ENCODE measurements at regions not wholly inside any gene's neighbourhood (a gene's known extent, or its start where the extent isn't known, plus 50 kb on each side); places are given as distances from the start of the nearest gene placed in this dataset.

DNA sequence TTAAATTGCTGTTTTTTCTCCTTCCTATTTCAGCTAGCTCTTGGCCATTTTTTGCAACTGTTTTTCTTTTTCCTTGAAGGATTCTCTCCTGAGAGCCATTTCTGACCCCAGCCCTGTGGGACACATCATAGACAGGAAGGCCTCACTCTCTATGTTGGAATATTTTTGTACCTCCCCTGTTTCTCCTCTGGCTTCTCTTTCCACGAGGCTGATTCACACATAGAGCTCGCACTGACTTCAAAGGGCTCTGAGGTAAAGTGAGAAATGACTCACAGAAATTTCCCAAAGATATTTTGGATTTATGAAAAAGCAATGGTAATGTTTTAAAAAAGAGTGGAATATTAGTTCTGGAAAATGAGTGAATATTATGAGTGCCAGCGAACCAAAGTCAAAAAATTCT lies 181.7 kb upstream of the IGFBP7 start:
- intact Hi-C loops (cut with DNase I, micrococcal nuclease) = no loop called here
- DNase-seq = no peak
- Histone ChIP-seq H3K27me3 (ENCODE audit: control insufficient read depth in 1 of 2, insufficient read depth in 2 of 2, low read length in 2 of 2) (no peaks in the 10 kb centered on the region), H3K4me3 (ENCODE audit: low read length) (no peak overlapping the region), H3K27ac (ENCODE audit: low read depth in 1 of 2, low read length in 2 of 2) (no peak overlapping the region), H3K36me3 (ENCODE audit: insufficient read depth, low read length) (no peaks in the 10 kb centered on the region), H3K9me3 (ENCODE audit: control insufficient read depth in 1 of 2, insufficient read depth in 1 of 2, low read length in 2 of 2) (no peaks in the 10 kb centered on the region), H3K4me1 (ENCODE audit: insufficient read depth, low read length) (no peaks in the 10 kb centered on the region)
- no peaks in the 10 kb centered on the region for H3K36me3 Mint-ChIP-seq (ENCODE audit: low read depth)
- no peak overlapping the region for H3K27ac Mint-ChIP-seq
- H3K9me3 Mint-ChIP-seq = no peaks in the 10 kb centered on the region
- ATAC-seq (ENCODE audit: poor library complexity) = no peak
- CTCF ChIA-PET = no interaction called here
- no peaks in the 10 kb centered on the region for H3K27me3 Mint-ChIP-seq
- TF ChIP-seq, protein P1, sequence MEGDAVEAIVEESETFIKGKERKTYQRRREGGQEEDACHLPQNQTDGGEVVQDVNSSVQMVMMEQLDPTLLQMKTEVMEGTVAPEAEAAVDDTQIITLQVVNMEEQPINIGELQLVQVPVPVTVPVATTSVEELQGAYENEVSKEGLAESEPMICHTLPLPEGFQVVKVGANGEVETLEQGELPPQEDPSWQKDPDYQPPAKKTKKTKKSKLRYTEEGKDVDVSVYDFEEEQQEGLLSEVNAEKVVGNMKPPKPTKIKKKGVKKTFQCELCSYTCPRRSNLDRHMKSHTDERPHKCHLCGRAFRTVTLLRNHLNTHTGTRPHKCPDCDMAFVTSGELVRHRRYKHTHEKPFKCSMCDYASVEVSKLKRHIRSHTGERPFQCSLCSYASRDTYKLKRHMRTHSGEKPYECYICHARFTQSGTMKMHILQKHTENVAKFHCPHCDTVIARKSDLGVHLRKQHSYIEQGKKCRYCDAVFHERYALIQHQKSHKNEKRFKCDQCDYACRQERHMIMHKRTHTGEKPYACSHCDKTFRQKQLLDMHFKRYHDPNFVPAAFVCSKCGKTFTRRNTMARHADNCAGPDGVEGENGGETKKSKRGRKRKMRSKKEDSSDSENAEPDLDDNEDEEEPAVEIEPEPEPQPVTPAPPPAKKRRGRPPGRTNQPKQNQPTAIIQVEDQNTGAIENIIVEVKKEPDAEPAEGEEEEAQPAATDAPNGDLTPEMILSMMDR (IDR thresholded peaks at IDR 0.05) = no peak
- H3K4me3 Mint-ChIP-seq = no peak overlapping the region
- no peaks in the 10 kb centered on the region for H3K4me1 Mint-ChIP-seq (ENCODE audit: low read depth)
- POLR2A ChIA-PET = no interaction called here

DNA sequence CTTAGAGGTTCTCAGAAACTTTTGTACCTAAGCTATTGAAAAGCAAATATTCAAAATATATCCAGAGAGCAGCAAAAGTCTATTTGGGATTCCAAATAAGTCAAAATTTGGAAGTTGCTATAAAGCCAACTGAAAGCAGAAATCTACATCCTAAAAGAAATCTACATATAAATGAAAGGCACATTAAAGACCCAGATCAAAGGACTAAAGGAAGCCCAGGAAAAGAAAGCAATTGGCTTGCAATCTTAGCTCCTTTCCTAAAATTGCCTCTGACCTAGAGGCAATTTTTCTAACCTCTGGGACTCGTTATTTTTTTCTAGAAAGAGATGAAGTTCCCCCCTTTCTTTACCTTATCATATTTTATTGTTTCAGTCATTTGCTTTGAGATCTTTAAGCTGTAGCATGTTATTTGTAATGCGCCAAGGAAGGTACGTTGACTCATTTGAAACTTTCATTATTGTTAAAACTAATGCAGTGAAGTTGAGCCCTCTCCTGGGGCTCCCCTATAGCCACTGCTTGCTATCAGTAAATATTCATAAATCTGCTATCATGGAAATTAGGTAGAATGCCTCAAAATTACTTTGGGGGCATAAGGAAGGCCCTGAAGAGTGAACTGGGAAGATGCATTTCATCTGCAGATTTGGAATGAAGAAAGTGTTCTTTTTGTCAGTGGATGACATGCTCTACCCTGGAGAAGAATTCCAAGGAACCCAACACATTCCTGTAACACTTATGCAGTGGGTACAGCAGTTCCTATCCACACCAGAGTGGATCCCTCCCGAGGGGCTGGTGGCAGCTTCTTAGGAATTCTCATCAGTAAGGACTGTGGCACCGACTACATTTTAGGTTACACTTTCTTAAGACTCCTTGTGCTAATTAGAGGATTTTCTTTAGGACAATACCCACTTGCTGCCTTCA lies 177.8 kb upstream of the IGFBP7 start:
- Histone ChIP-seq H3K27me3 (ENCODE audit: control insufficient read depth in 1 of 2, insufficient read depth in 2 of 2, low read length in 2 of 2) (no peaks in the 10 kb centered on the region), H3K4me3 (ENCODE audit: low read length) (no peak overlapping the region), H3K27ac (ENCODE audit: low read depth in 1 of 2, low read length in 2 of 2) (no peak overlapping the region), H3K4me1 (ENCODE audit: insufficient read depth, low read length) (no peaks in the 10 kb centered on the region), H3K36me3 (ENCODE audit: insufficient read depth, low read length) (no peaks in the 10 kb centered on the region), H3K9me3 (ENCODE audit: control insufficient read depth in 1 of 2, insufficient read depth in 1 of 2, low read length in 2 of 2) (no peaks in the 10 kb centered on the region)
- Mint-ChIP-seq H3K27me3 (peaks cover 5% of the 10 kb centered on the region), H3K27ac (no peak overlapping the region), H3K9me3 (no peaks in the 10 kb centered on the region), H3K4me1 (ENCODE audit: low read depth) (no peaks in the 10 kb centered on the region), H3K36me3 (ENCODE audit: low read depth) (no peaks in the 10 kb centered on the region), H3K4me3 (no peak overlapping the region)
- TF ChIP-seq, protein P1 (IDR thresholded peaks at IDR 0.05) = no peak
- ATAC-seq (ENCODE audit: poor library complexity) (no peak), DNase-seq (no peak)
- ChIA-PET POLR2A (no interaction called here), CTCF (no interaction called here)
- intact Hi-C loops (cut with DNase I, micrococcal nuclease) = no loop called here

DNA sequence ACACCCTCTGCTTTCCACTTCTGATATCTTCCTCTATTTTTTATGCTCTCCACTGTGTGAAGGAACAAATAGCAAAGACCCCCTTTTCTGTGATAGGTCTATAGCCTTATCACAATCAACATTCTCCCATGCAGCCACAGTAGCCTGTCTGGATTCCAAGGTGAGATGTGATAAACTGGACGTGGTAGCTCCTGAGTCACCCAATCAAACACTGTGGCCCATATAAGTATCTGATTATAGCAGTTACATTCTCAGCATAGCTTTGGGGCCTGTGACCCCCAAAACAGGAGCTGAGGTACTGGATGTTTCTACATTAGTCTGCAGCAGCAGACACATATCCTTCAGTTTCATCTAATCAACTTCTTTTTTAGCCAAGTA lies 172.7 kb upstream of the IGFBP7 start:
- Histone ChIP-seq H3K4me1 (ENCODE audit: insufficient read depth, low read length) (no peaks in the 10 kb centered on the region), H3K4me3 (ENCODE audit: low read length) (no peak overlapping the region), H3K27ac (ENCODE audit: low read depth in 1 of 2, low read length in 2 of 2) (no peak overlapping the region), H3K36me3 (ENCODE audit: insufficient read depth, low read length) (no peaks in the 10 kb centered on the region), H3K27me3 (ENCODE audit: control insufficient read depth in 1 of 2, insufficient read depth in 2 of 2, low read length in 2 of 2) (no peaks in the 10 kb centered on the region), H3K9me3 (ENCODE audit: control insufficient read depth in 1 of 2, insufficient read depth in 1 of 2, low read length in 2 of 2) (no peaks in the 10 kb centered on the region)
- H3K27ac Mint-ChIP-seq = no peak overlapping the region
- TF ChIP-seq, protein P1 (IDR thresholded peaks at IDR 0.05) = no peak
- intact Hi-C loops (cut with DNase I, micrococcal nuclease) = no loop called here
- H3K4me3 Mint-ChIP-seq = no peak overlapping the region
- H3K9me3 Mint-ChIP-seq = no peaks in the 10 kb centered on the region
- DNase-seq (no peak), ATAC-seq (ENCODE audit: poor library complexity) (no peak)
- peaks cover 5% of the 10 kb centered on the region for H3K27me3 Mint-ChIP-seq
- H3K4me1 Mint-ChIP-seq (ENCODE audit: low read depth) = no peaks in the 10 kb centered on the region
- H3K36me3 Mint-ChIP-seq (ENCODE audit: low read depth) = no peaks in the 10 kb centered on the region
- POLR2A ChIA-PET = no interaction called here
- CTCF ChIA-PET = no interaction called here

Data from CD4-positive, alpha-beta T cell (primary cell).